K562 (cell line): ENCODE measurements at regions not wholly inside any gene's neighbourhood (a gene's known extent, or its start where the extent isn't known, plus 50 kb on each side); places are given as distances from the start of the nearest gene placed in this dataset.

Source experiments
- CREB1 ChIP-seq, 2 experiments: sonication (generic) in 1 of 2; formaldehyde crosslinking in 1 of 2; IDR thresholded peaks; 2 replicates each; pipeline versions ENCODE4 v1.6.1 to v1.8.0; 2012 to 2022; ENCODE audit warnings: inconsistent platforms in 1 of 2, mild to moderate bottlenecking in 1 of 2, missing genetic modification reagents in 1 of 2, moderate library complexity in 1 of 2
- POLR2A ChIP-seq: fragments of 450-650 bp; conservative IDR thresholded peaks from 2 replicates; pipeline ENCODE4 v1.6.1; 2016
- SOX6 ChIP-seq: fragments of 450-650 bp; IDR thresholded peaks from 2 replicates; pipeline ENCODE4 v1.6.1; 2014; ENCODE audit warnings: mild to moderate bottlenecking
- ZNF121 ChIP-seq: sonication (generic); formaldehyde crosslinking; conservative IDR thresholded peaks from 2 replicates; pipeline ENCODE4 v1.8.0; 2022; ENCODE audit warnings: missing genetic modification reagents

DNA sequence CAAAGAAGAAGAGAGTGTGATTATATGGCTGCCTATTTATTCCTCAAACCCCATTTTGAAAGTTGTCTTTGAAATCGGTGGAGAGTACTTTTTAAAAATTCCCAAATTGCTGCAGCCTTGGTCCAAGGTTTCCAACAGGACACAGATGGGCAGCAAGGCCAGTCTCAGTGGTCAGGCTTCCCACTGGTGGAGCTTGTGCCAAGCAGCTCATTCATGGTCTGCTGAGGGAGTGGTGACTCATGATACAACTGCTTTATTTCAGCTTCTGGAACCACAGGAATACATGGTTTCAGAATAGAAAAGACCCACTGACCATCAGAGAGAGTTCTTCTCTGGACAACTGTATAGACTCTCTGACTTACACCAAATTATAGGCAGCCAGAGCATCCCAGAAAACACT, 673.1 kb upstream of the KLF4 start:
- no peak for TF ChIP-seq SOX6
- TF ChIP-seq CREB1 (IDR thresholded peaks at IDR 0.05), result no peak
- no peak for TF ChIP-seq CREB1 (CRISPR knock-in tag; IDR thresholded peaks at IDR 0.05)
- TF ChIP-seq ZNF121, result no peak
- no peak for TF ChIP-seq POLR2A
